GM12865 (cell line): ENCODE measurements at regions not wholly inside any gene's neighbourhood (a gene's known extent, or its start where the extent isn't known, plus 50 kb on each side); places are given as distances from the start of the nearest gene placed in this dataset.

Experiments
- DNase-seq: peaks from one replicate; pipeline ENCODE4 v3.0.0; 2010; ENCODE audit warnings: low read depth
- H3K4me3 ChIP-seq: 2 replicates; pipeline ENCODE4 v1.5.1; 2011; ENCODE audit warnings: mild to moderate bottlenecking, low read depth, low read length, control low read depth
- TF ChIP-seq, protein P1 (sequence below): IDR thresholded peaks from 2 replicates; pipeline ENCODE4 v1.5.1; 2011; ENCODE audit warnings: low read length, control low read depth, low read depth, inconsistent platforms; ENCODE audit not compliant: insufficient read depth; ENCODE audit errors: missing control alignments

DNA sequence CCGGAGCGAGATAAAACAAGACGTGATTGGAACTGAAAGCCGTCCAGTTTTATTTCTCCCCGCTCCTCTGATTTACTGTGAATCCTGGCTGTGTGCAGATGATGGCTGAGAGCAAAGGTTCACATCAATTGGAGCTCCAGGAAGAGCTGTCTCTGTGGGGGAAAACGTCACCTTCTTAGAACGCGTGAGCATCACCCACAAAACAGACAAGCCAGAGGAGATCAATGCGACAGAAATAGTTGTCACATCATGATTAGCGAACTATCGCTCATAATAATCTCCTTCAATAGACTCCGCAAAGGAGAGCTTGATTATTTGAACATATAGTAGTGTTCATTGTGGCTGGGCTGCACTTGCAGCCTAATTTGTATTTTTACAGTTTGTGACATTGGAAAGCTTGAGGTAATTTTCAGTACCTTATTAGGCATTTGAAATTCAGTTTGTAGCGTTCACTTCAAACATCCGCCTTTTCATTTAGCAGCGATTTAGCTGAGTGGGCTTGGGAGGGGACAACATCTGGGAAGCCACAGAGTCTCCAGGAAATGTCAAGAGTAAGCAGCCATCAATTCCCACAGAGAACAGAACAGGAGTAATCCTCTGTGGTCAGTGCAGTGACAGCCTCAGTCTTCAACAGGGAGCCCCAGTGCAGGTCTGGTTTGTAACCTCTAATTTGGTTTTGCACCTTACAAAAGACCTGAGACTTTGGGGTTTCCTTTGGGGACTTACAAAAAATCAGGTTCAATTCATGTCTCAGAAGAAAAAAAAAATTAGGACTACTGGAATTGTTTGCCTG is 276.8 kb upstream of the PFKP start:
- no peak overlapping the region for H3K4me3 ChIP-seq
- DNase-seq, result no peak
- TF ChIP-seq, protein P1, sequence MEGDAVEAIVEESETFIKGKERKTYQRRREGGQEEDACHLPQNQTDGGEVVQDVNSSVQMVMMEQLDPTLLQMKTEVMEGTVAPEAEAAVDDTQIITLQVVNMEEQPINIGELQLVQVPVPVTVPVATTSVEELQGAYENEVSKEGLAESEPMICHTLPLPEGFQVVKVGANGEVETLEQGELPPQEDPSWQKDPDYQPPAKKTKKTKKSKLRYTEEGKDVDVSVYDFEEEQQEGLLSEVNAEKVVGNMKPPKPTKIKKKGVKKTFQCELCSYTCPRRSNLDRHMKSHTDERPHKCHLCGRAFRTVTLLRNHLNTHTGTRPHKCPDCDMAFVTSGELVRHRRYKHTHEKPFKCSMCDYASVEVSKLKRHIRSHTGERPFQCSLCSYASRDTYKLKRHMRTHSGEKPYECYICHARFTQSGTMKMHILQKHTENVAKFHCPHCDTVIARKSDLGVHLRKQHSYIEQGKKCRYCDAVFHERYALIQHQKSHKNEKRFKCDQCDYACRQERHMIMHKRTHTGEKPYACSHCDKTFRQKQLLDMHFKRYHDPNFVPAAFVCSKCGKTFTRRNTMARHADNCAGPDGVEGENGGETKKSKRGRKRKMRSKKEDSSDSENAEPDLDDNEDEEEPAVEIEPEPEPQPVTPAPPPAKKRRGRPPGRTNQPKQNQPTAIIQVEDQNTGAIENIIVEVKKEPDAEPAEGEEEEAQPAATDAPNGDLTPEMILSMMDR, result no peak

GRCh38 chr10:2786251-2786650 is 281.1 kb upstream of the PFKP start:
- no peak for DNase-seq
- TF ChIP-seq, protein P1, result no peak
- no peak overlapping the region for H3K4me3 ChIP-seq

- no peak for DNase-seq
- TF ChIP-seq, protein P1, result no peak
- H3K4me3 ChIP-seq, result no peak overlapping the region
Measured at GRCh38 chr10:2784766-2785165, 282.6 kb upstream of the PFKP start.

- no peak overlapping the region for H3K4me3 ChIP-seq
- TF ChIP-seq, protein P1, result no peak
- DNase-seq, result no peak
Measured at GRCh38 chr10:2782950-2783349, 284.4 kb upstream of the PFKP start.

DNA sequence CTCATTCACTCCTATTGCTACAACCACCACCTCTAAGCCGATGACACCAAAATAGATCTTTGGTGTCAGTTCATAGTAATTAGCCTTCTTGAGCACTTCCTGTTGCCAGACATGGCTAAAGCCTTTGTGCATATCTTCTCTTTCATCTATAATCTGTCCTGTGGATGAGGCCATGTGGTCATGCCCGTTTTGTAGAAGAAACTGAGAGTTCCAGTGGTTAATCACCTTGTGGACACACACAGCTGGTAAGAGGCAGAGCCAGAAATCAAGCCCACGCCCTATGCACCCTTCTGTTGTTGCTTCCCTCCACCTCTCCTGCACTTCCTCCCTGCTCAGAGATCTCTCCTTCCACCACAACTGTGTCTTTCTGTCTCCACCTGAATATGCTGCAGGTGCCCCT is 285.1 kb upstream of the PFKP start:
- H3K4me3 ChIP-seq, result no peak overlapping the region
- TF ChIP-seq, protein P1, result no peak
- peak; percentile 5 for DNase-seq

GRCh38 chr10:2777666-2778355 is 289.5 kb upstream of the PFKP start:
- TF ChIP-seq, protein P1, result no peak
- no peak for DNase-seq
- no peak overlapping the region for H3K4me3 ChIP-seq
